Adrenal gland (tissue), 9 donors: ENCODE measurements at regions not wholly inside any gene's neighbourhood (a gene's known extent, or its start where the extent isn't known, plus 50 kb on each side); places are given as distances from the start of the nearest gene placed in this dataset.

Experiments
- DNase-seq, 7 donors: peaks; one replicate each; pipeline ENCODE4 v3.0.0-alpha.2; 2019 to 2020
- H3K27ac ChIP-seq, 5 donors: fragments of 200-600 bp; sonication (generic) in 4 of 5; 1 replicate in 3 of 5; 2 replicates in 2 of 5; pipeline versions ENCODE4 v1.5.1 to v1.8.0; 2016 to 2020; ENCODE audit warnings: mild to moderate bottlenecking in 1 of 5
- H3K27me3 ChIP-seq: fragments of 200-600 bp; 2 replicates; pipeline ENCODE4 v1.8.0; 2021
- H3K36me3 ChIP-seq, 2 donors: fragments of 200-600 bp; replicated peaks in 1 of 2; 1 replicate in 1 of 2; 2 replicates in 1 of 2; pipeline versions ENCODE4 v1.5.1 to v1.8.0; 2018 to 2022
- H3K4me1 ChIP-seq, 2 donors: fragments of 200-600 bp; replicated peaks in 1 of 2; 1 replicate in 1 of 2; 2 replicates in 1 of 2; pipeline versions ENCODE4 v1.5.1 to v1.8.0; 2018 to 2021
- H3K4me3 ChIP-seq, 4 donors: fragments of 200-600 bp; sonication (generic) in 3 of 4; one replicate each; pipeline ENCODE4 v1.5.1; 2016 to 2018
- H3K9me3 ChIP-seq, 3 donors: fragments of 200-600 bp; sonication (generic) in 1 of 3; replicated peaks in 1 of 3; 1 replicate in 2 of 3; 2 replicates in 1 of 3; pipeline versions ENCODE4 v1.5.1 to v1.8.0; 2016 to 2021
- CTCF ChIP-seq, 6 experiments: fragments of 450-650 bp in 4 of 6; fragments of 200-600 bp in 2 of 6; sonication (generic) in 1 of 6; IDR thresholded peaks; 1 replicate in 5 of 6; 2 replicates in 1 of 6; pipeline versions ENCODE4 v1.5.1 to v1.8.0; 2016 to 2021; ENCODE audit warnings: antibody characterized with exemption in 6 of 6, mild to moderate bottlenecking in 2 of 6, moderate library complexity in 1 of 6
- POLR2A ChIP-seq, 2 donors: fragments of 450-650 bp; IDR thresholded peaks; one replicate each; pipeline ENCODE4 v1.6.1; 2017; ENCODE audit warnings: antibody characterized with exemption in 2 of 2, mild to moderate bottlenecking in 2 of 2, moderate library complexity in 1 of 2
- WGBS, 4 donors: extraction: QIAGEN DNeasy Blood & Tissue Kit in 2 of 4; methylation state at CpG; one replicate each; pipeline versions ENCODE4 v1.1.5 to v1.1.7; 2013 to 2017; 5-methylcytosine and 5-hydroxymethylcytosine counted together
- intact Hi-C, 2 donors: fragments of 100-400 bp; cut with DNase I; formaldehyde crosslinking; loops; one replicate each; pipeline versions ENCODE4 v1.14.1 to v1.15.0; 2022 to 2023
- donor health status: healthy with polysubstance abuse.
- donor health status: Bipolar disorder and iron deficiency.
- donor health status: DM: yes; HTN: yes; CAD: no.
- donor health status: DM: no; HTN: no; CAD: no.
- donor health status: DM: no; HTN: no; CAD: no.

- H3K27ac ChIP-seq = no peak overlapping the region
- no peaks in the 10 kb centered on the region for H3K4me1 ChIP-seq
- H3K4me3 ChIP-seq = no peak overlapping the region
- no peaks in the 10 kb centered on the region for H3K36me3 ChIP-seq
- intact Hi-C loops = no loop called here
- no peak for DNase-seq
- no peaks in the 10 kb centered on the region for H3K27me3 ChIP-seq
- no peaks in the 10 kb centered on the region for H3K9me3 ChIP-seq
- TF ChIP-seq CTCF (IDR thresholded peaks at IDR 0.05) (no peak), POLR2A (IDR thresholded peaks at IDR 0.05) (no peak)
Measured at GRCh38 chr2:164110515-164110914, 374.7 kb upstream of the FIGN start.

GRCh38 chr2:164109006-164109405, 373.2 kb upstream of the FIGN start:
- Histone ChIP-seq H3K36me3 (no peaks in the 10 kb centered on the region), H3K9me3 (no peaks in the 10 kb centered on the region), H3K27me3 (no peaks in the 10 kb centered on the region), H3K4me1 (no peaks in the 10 kb centered on the region), H3K27ac (no peak overlapping the region), H3K4me3 (no peak overlapping the region)
- intact Hi-C loops = no loop called here
- 88 to 92% (median 89%) methylated on average over 14 of the region's 14 CpGs for WGBS, 4 donors
- DNase-seq = no peak
- TF ChIP-seq POLR2A (IDR thresholded peaks at IDR 0.05) = no peak
- no peak for TF ChIP-seq CTCF (IDR thresholded peaks at IDR 0.05)

GRCh38 chr2:164103271-164103670, 367.5 kb upstream of the FIGN start:
- H3K27ac ChIP-seq = no peak overlapping the region
- 61 to 70% (median 67%) methylated on average over 6 of the region's 6 CpGs for WGBS, 4 donors
- no peaks in the 10 kb centered on the region for H3K4me1 ChIP-seq
- intact Hi-C loops = no loop called here
- no peak for DNase-seq
- no peaks in the 10 kb centered on the region for H3K36me3 ChIP-seq
- no peak overlapping the region for H3K4me3 ChIP-seq
- H3K9me3 ChIP-seq = no peaks in the 10 kb centered on the region
- TF ChIP-seq CTCF (IDR thresholded peaks at IDR 0.05) = no peak
- TF ChIP-seq POLR2A (IDR thresholded peaks at IDR 0.05) = no peak
- H3K27me3 ChIP-seq = no peaks in the 10 kb centered on the region

- Histone ChIP-seq H3K27ac (no peak overlapping the region), H3K4me1 (no peaks in the 10 kb centered on the region), H3K4me3 (no peak overlapping the region), H3K36me3 (no peaks in the 10 kb centered on the region), H3K27me3 (no peaks in the 10 kb centered on the region), H3K9me3 (no peaks in the 10 kb centered on the region)
- intact Hi-C loops = no loop called here
- TF ChIP-seq POLR2A (IDR thresholded peaks at IDR 0.05) (no peak), CTCF (IDR thresholded peaks at IDR 0.05) (no peak)
- WGBS, 4 donors = 41 to 65% (median 50%) methylated on average over 1 of the region's 1 CpG
- no peak for DNase-seq
Measured at GRCh38 chr2:164102366-164102765, 366.6 kb upstream of the FIGN start.
